Skin epidermis (tissue), 12 donors: ENCODE measurements at regions not wholly inside any gene's neighbourhood (a gene's known extent, or its start where the extent isn't known, plus 50 kb on each side); places are given as distances from the start of the nearest gene placed in this dataset.
"Not testable (repeated sequence)": the region's sequence is repeated elsewhere in the genome, so short reads cannot be mapped to it uniquely, and the experiment has no call there.

Experiments
- H3K27ac ChIP-seq, 21 experiments: fragments of 200-600 bp; sonication (generic) in 11 of 21; one replicate each; pipeline ENCODE4 v1.5.0; 2020; ENCODE audit warnings: mild to moderate bottlenecking in 3 of 21, inconsistent platforms in 2 of 21, moderate library complexity in 2 of 21
- H3K4me3 ChIP-seq, 7 experiments: fragments of 200-600 bp; sonication (generic) in 2 of 7; one replicate each; pipeline ENCODE4 v1.5.0; 2020; ENCODE audit warnings: inconsistent platforms in 2 of 7, mild to moderate bottlenecking in 2 of 7, moderate library complexity in 1 of 7

DNA sequence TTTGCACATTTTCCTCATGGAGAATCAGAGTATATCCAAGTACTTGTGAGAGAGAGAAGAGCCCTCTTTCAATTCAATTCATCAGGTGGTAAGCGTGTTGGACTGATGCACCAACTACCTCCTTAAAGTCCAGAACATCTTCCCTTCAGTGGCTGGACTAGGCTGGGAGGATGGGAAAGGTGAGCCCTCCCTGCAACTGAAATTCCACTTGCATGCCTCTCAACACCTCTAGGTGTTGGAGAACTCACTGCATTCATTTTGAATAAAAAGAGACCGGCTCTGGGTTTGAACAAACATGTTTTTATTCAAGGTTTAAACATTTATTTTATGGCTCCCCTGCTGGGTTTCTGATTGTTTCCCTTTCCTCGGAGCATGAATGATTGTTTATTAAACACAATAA lies 573.5 kb downstream of the CCSER2 start:
- Histone ChIP-seq H3K27ac (no peak overlapping the region), H3K4me3 (no peak overlapping the region)

DNA sequence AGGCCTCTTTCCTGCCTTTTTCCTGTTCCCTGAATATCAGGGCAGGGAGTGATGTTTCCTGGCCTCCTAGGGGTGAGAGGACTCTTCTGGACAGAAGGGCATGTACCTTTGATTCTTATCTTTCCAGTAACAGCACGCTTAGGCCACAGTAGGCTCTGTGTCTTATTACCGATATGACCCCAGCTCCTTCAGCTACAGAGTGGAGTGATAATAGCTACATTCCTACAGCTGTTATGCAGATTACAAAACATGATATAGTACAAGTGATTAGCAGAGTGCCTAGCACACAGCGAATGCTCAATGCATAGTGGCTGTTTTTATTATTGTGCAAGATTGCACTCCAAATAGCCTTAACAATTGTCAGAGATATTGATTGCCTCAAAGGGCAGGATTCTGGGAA lies 574.2 kb downstream of the CCSER2 start:
- H3K4me3 ChIP-seq = no peak overlapping the region
- H3K27ac ChIP-seq = no peak overlapping the region

DNA sequence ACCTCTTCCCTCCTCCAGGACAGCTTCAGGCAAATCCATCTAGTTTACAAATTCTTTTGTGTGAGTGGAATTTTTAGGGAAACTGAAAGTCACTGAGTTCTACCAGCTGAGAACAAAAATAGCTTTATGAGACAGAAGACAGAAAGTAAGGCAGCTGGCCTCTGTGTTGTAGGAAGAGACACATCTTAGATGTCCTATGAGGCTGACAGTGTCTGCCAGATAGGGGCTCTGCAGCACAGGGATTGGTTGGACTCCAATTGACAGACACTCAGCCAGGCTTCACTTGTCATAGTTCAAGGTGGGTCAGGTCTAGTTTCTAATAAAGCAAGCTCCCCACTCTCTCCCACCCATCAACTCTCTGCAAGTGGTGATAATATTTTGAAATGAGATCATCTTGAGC lies 574.9 kb downstream of the CCSER2 start:
- Histone ChIP-seq H3K4me3 (no peak overlapping the region), H3K27ac (no peak overlapping the region)

DNA sequence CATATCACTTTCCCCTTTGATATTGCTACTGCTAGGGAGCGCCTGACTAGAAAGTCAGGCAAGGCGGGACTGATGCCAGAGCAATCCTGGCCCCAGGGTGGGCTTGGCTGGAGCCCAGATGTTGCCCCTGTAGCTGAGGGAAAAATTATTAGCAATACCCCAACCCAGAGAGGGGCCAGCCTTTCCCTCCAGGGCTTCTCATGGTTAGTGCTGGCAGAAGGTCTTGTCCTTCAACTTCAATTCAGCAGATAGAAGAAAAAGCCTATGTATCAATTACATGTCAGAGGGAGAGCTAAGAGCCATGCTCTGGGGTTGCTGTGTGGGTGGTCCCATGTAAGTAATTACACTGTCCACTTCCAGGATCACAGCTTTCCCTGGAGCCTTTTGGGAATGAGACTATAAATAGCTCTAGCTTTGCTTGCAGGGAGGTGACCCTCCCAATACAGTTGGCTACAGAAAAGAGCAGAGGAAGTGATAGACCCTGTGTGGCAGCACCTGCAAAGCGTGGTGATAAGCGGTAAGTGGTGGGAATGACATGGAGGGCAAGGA lies 579.1 kb downstream of the CCSER2 start:
- H3K4me3 ChIP-seq = no peak overlapping the region

DNA sequence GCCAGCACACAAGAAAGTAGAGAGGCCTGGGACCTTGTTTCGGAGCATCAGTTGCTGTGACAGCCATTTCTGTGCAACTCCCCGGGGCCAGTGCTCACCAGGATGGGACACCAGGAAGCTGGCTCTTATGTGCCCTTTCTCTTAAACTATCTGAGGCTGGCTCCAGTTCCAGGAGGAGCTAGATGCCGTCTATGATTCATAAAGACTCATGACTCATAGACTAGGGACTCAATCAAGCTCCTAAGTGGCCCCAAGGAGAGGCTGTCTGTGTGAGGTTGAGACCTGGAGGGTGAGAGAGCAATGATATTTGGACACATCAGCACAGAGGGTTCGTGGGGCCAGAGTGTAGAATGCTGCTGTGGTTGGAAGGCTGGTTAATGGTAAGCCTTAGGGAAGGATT lies 580.1 kb downstream of the CCSER2 start:
- no peak overlapping the region for H3K4me3 ChIP-seq
- H3K27ac ChIP-seq = no peak overlapping the region

More for the DNA sequence above, 579.1 kb downstream of the CCSER2 start:
- H3K27ac ChIP-seq = no peak overlapping the region

DNA sequence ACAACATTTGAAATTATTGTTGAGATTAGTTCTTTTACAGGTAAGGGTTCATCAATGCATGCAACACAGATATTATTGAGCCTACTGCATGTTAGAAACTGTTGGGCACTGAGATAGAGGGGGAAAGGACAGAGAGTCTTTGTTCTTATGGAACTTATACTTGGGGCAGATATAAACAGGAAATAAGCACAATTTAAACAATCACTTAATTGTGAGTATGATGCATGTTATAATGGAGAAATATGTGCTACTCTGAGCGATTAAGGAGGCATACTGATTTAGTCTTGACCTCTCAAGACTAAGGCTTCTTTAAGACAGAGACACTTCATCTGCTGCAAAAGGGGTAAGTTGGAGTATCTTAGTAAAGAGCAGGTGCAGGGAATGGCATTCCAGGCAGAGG lies 593.3 kb downstream of the CCSER2 start:
- H3K4me3 ChIP-seq = no peak overlapping the region
- no peak overlapping the region for H3K27ac ChIP-seq

DNA sequence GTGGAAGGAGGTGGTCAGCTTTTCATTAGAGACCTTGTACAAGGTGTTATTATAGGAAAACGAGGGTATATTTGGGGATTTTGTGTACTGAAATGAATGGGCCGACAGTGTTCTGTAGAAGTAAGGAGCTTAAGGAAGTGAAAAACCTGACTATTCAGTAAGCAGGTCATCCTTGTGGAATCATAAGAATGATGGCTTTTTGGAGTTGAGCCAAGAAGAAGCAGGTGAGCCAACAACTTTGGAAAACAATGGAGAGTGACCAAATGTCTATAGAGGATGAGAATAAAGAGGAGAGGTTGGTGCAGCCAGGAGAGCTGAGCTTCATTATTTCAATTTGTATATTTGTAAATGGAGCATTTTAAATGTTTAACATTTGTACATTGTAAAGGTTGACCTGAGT lies 595.7 kb downstream of the CCSER2 start:
- H3K4me3 ChIP-seq = no peak overlapping the region
- H3K27ac ChIP-seq = no peak overlapping the region

DNA sequence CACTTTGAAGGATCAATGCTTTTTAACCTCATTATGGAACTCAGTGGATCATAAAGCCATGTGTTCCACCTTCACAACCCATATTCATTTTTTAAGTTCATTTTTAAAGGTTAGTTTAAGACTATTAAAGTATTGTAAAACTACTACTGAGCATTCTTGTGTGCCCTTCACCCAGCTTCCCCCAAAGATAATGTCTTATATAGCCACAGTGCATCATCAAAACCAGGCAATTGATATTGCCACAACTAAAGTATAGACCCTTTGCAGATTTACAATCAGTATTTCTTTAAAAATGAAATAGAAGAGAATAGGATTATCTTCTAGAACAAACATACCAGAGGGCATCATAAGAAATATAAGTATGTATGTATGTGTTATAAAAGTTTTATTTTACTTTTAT lies 597.1 kb downstream of the CCSER2 start:
- Histone ChIP-seq H3K4me3 (no peak overlapping the region), H3K27ac (no peak overlapping the region)

DNA sequence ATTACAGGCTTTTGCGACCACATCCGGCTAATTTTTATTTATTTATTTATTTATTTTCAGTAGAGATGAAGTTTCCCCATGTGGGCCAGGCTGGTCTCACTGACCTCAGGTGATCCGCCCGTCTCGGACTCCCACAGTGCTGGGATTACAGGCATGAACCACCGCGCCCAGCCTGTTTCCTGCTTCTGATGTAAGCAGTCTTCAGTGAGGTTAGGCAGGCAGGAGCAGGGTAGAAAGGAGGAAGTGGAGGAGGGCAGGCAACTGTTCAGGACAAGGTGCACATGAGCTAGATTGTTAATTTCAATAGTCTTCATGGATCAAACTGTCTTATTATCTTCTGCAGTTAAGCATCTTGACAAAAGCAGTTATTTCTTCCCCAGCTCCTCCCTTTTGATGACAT lies 605.0 kb downstream of the CCSER2 start:
- Histone ChIP-seq H3K4me3 (no peak overlapping the region), H3K27ac (no peak overlapping the region)

DNA sequence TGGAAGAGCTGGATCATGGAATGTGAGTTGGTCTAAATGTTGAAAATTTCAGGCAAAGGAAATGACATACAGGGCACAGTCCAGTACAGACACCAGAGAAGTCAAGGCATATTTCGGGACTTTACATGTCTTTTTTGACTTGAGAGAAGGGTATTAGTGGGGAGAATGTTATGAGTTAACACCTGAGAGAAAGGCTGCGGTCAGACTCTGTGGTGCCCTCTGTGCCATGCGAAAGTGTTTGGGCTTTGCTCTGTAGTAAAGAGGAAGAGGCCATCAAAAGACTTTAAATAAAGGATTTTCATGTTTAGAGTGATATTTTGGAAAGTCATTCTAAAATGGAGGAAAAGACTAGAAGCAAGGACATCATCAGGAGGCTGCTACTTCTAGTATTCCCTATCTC lies 607.4 kb downstream of the CCSER2 start:
- H3K27ac ChIP-seq = no peak overlapping the region
- H3K4me3 ChIP-seq = no peak overlapping the region

DNA sequence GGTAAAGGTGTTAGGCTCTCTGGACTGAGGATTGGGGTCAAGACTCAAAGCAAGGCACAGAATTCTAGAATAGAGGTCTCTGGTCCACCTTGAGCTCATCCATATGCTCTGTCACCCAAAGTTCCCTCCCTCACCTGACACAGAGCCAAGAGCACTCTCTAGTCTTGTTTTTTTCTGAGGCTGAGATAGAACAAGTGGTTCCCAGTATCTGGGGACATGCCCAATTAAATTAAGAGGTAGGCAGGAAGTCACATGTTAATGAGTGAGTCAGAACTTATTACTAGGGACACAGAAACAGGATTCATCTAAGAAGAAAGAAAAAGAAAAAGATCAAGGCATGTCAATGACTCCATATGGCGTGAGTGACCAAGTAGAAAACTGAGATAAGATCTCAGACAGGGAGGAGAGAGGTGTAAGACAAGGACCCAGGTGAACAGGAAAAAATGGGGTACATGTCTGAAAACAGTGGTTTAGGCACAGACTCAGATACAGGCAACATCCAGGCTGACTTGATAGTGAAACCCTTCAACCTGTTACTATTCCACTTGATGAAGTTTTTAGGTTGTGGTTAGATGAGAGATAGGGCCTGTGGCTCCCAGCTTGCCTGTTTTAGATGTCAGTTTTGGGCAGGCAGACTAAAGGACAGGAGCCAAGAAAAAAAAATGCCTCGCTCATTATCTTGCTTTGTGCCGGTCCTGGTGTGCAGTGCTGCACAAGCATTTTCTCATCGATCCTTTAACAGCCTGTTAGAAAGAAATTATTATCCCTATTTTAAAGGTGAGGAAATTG lies 609.9 kb downstream of the CCSER2 start:
- H3K27ac ChIP-seq = no peak overlapping the region
- H3K4me3 ChIP-seq = no peak overlapping the region

DNA sequence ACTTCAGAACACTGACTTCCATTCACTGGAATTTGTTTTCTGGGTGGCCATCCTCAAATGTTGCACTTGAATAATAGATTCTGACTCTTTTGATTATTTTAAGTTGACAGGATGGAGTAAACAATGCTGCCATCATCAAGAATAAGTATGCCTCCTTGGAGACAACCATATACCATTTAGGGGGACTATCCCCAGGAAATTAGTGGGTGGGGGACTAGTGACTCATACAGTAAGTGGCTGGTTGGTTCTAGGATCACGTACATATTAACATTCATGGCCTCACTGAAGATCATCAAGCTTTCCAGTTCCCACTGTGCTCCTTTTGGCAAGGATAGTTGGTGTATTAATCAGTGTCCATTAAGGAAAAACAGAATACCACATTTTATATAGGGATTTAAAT lies 615.2 kb downstream of the CCSER2 start:
- H3K27ac ChIP-seq = no peak overlapping the region

DNA sequence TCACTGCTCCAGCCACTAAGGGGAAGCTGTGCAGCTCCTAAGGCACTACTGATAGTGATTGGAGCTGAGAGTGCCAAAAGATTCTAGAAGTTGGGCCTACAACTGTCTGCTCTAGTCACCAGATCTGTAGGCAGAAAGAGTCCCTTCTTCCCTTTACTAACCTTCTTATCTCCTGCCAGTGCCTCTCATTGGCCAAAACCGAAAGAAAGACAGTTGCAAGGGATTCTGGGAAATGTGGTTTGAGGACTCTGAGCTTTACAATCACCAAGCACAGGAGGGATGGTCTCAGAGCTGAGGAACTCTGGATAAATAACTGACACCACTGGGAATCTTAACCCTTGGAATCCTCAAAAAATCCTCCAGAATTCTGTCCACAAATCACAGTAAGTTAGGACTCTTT lies 615.8 kb downstream of the CCSER2 start:
- H3K27ac ChIP-seq = no peak overlapping the region
- no peak overlapping the region for H3K4me3 ChIP-seq

More for the DNA sequence above, 615.2 kb downstream of the CCSER2 start:
- no peak overlapping the region for H3K4me3 ChIP-seq

DNA sequence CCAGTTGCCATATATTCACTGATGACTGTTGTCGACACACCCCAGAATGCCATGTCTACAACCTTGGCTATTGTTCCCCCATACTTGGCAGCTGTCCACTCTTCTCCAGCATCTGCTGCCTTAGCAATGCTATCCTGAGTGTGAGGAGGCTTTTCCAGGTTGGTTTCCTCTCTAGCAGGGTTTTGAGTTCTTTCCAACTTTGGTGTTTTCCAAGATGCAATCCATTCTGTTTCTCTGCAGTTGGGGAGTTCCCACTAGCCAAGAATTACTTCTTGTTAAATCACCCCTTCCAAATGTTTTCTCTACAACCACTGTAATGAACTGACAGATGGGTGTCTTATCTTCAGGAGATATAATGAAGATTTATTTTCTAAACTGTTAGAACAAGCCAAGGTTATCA lies 617.4 kb downstream of the CCSER2 start:
- no peak overlapping the region for H3K4me3 ChIP-seq
- H3K27ac ChIP-seq = no peak overlapping the region

DNA sequence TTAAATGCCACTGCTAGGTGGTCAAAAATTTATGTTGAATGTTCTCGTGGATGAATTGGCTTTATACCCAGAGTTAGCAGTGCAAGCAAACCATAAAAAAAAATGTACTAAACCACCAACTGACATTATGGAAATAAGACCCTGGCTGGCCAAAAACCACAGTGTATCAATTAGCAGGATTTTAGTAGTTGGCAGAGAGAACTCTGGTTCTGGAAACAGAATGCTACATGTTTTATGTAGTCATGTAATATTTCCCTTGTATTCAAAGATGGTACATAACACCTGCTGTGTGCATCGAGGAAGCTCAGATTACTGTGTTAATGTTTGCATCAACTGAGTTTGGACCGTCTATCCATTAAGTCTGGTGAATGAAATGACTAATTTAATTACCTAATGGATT lies 618.5 kb downstream of the CCSER2 start:
- no peak overlapping the region for H3K27ac ChIP-seq
- H3K4me3 ChIP-seq = no peak overlapping the region

DNA sequence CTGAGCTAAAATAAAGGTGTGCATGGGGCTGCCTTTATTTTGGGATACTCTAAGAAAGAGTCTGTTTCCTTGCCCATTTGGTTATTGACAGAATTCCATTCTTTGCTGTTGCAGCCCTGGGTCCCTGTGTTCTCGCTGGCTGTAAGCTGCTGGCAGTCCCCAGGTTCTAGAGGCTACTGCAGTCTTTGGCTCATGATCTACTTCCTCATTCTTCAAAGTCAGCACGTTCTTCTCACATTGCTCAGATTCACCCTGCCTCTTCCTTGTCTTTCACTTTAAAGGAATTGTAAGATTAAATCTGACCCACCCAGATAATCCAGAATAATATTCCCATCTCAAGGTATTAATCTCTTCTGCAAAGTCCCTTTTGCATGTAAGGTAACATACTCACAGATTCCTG lies 620.3 kb downstream of the CCSER2 start:
- Histone ChIP-seq H3K27ac (no peak overlapping the region), H3K4me3 (no peak overlapping the region)

DNA sequence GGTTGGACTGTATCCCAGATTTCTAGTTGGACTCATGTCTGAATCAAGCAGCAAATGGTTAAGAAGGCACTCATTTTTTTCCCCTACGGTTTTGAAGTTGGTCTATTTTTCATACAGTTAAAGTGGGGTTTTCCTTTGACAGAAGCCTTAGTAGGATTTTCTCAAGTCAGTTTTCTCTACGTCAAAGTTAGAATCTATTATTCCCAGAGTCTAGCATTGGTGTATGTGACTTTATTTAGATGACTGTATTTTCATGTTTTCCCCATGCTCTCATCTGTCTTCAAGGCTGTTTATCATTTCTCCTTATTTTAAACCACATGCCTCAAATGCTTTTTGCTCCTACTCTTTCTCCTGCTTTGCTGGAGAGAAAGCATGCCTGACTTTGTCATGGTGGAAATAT lies 623.2 kb downstream of the CCSER2 start:
- H3K4me3 ChIP-seq = no peak overlapping the region
- no peak overlapping the region for H3K27ac ChIP-seq

DNA sequence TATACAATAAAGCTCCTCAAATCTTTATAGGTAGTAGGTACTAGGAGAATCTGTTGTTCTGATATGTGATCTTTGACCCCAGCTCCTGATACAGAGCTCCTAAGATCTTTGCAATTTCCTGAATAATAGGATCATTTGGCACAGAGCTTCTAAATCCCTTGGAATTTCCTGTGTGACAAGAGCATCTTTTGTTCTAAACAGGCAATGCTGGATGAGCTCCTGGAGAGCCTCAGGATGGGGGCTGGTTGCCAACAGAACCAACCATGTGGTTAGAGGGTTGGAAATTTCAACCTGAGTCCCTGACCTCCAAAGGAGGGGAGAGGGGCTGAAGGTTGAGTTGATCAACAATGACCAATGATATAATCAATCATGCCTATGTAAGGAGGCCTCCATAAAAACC lies 629.0 kb downstream of the CCSER2 start:
- Histone ChIP-seq H3K4me3 (no peak overlapping the region), H3K27ac (no peak overlapping the region)

DNA sequence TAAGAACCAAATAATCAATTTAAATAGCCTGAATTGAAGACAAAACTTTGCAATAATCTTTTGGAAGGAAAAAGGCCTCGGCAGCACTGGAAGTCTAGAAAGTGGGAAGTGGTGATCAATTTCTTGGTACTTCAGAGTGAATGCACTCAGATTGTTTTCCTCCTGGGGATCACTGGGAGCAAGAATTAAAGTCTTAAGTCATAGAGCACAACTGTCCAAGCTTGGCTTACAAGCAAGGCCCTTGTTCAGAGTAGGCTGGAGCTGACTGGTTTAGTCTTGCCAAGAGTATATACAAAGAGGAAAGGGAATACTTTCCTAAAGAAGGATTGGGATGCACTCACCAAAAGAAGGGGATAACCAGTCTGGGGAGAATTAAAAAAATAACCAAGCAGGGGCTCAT lies 637.1 kb downstream of the CCSER2 start:
- Histone ChIP-seq H3K27ac (no peak overlapping the region), H3K4me3 (no peak overlapping the region)

DNA sequence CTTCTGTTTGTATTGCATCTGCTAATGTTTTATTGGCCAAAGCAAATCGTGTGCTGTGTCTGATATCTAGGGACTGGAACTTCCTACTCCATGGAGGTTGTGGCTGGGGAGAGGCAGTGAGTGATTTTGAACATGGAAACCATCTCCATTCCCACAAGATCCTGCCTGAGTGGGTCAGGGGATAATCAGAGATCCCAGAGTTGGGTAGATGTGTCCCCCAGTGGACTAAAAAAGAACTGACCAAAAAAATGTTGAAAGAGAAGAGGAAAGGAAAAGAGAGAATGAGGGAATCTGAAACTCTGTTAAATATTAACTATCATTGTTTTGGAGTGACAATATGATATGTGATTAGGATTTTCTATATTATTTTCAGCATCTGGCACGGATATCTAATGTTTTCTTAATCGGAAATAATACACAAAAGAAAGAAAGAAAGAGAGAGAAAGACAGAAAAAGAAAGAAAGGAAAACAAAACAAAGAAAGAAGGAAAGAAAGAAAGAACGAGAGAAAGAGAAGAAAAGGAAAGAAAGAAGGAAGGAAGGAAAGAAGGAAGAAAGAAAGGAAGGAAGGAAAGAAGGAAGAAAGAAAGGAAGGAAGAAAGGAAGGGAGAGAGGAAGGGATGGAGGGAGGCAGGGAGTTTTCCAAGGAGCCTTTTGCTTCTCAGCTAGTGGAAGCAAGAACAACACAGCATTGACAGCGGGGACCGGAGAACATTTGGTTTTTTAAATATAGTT lies 638.5 kb downstream of the CCSER2 start:
- Histone ChIP-seq H3K27ac (no peak overlapping the region), H3K4me3 (no peak overlapping the region)

DNA sequence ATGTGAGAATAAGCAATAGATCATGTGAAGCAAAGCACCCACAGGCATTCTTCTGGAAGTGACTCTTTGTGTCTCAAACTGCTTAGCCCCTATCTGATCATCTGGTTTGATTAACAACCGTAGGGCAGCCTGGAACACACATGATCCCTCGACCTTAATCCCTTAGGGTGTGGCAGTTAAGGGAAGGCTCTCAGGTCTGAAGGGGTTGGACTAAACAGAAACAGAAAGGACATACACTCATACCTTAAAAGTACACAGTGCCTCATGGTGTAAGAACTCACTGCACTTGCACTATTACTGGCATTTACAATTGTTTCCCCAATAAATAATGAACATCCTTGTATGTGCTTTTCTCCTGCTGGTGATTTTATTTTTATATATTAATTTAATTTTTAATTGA lies 640.9 kb downstream of the CCSER2 start:
- not testable (repeated sequence) for H3K27ac ChIP-seq

More for the DNA sequence above, 640.9 kb downstream of the CCSER2 start:
- H3K4me3 ChIP-seq = not testable (repeated sequence)
